ENCODE measurements at regions not wholly inside any gene's neighbourhood (a gene's known extent, or its start where the extent isn't known, plus 50 kb on each side); places are given as distances from the start of the nearest gene placed in this dataset.

DNA sequence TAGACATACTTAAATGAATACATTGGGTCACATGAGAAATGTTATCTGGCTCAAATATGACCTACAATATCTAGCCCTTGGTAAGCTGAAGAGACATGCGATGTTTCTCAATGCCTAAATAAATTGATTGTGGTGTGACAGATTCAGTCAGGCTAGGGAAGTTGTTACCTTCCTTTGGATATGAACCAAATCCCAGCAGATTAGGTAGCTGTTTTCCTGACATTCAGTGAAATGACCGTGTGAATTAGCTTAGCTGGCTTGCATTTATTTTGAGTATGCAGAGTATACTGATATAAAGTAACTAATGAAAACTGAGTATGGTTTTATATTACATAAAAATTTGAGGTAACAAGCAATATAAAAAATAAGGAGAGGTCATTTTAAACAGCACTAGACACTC, 288.2 kb downstream of the GJA1 start:
- FAIRE-seq (no peak), ATAC-seq (no peak), DNase-seq (ENCODE audit: low spot score) (no peak)
- H3K4me1 ChIP-seq (ENCODE audit: insufficient read depth, low read length), result no peaks in the 10 kb centered on the region
- intact Hi-C loops (cut with micrococcal nuclease; ENCODE audit: unreplicated experiment) (no loop called here), in situ Hi-C loops (cut with HindIII; ENCODE audit: extremely low pct_ligation_motif_present, low pct_unique_long_range_greater_than_20kb) (no loop called here)
- no TSS peak for BruUV-seq (replicated peaks)
- TF ChIP-seq, protein P1, sequence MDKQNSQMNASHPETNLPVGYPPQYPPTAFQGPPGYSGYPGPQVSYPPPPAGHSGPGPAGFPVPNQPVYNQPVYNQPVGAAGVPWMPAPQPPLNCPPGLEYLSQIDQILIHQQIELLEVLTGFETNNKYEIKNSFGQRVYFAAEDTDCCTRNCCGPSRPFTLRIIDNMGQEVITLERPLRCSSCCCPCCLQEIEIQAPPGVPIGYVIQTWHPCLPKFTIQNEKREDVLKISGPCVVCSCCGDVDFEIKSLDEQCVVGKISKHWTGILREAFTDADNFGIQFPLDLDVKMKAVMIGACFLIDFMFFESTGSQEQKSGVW (CRISPR knock-in tag; IDR thresholded peaks at IDR 0.05; ENCODE audit: borderline replicate concordance), result no peak
- no peak for TF ChIP-seq CBX1 (IDR thresholded peaks at IDR 0.05; ENCODE audit: low read depth)
- no peak for TF ChIP-seq GZF1 (CRISPR knock-in tag; IDR thresholded peaks at IDR 0.05)
- no peak for TF ChIP-seq FOXO1 (CRISPR knock-in tag; IDR thresholded peaks at IDR 0.05)
- no peak for TF ChIP-seq FLYWCH1 (CRISPR knock-in tag; IDR thresholded peaks at IDR 0.05)
- no peak for TF ChIP-seq MBNL3 (CRISPR knock-in tag; conservative IDR thresholded peaks at IDR 0.05)
- no peak overlapping the region for H3K4me2 ChIP-seq (ENCODE audit: low read depth, low read length)
- no peak overlapping the region for H3K9ac ChIP-seq (ENCODE audit: insufficient read depth, low read depth, low read length)
- POLR2A ChIA-PET, result no interaction called here
- no peaks in the 10 kb centered on the region for H3K36me3 ChIP-seq (replicated peaks in 1 of 2; ENCODE audit: control insufficient read depth in 1 of 2, insufficient read depth in 2 of 2, low read length in 2 of 2)
- H4K20me1 ChIP-seq (ENCODE audit: insufficient read depth, low read length), result no peaks in the 10 kb centered on the region
- H3K79me2 ChIP-seq (ENCODE audit: insufficient read depth, low read length), result no peaks in the 10 kb centered on the region
- H3K9me3 ChIP-seq (ENCODE audit: low read length), result no peaks in the 10 kb centered on the region
- H3K4me3 ChIP-seq (replicated peaks in 1 of 3; ENCODE audit: insufficient read depth in 1 of 3, low read depth in 2 of 3, low read length in 3 of 3), result no peak overlapping the region
- 1% methylated on average over 2 of the region's 2 CpGs for WGBS (ENCODE audit: low lambda C conversion rate)
- H3K27ac ChIP-seq (ENCODE audit: extremely low read length, insufficient read depth, low read length), result no peak overlapping the region
- no peak overlapping the region for H2AFZ ChIP-seq (ENCODE audit: low read length)
- H3K27me3 ChIP-seq (ENCODE audit: control insufficient read depth in 1 of 2, insufficient read depth in 2 of 2, low read length in 2 of 2), result no peaks in the 10 kb centered on the region
- CTCF ChIA-PET (ENCODE audit: low intra/inter-chr PET ratio, low total read pairs), result no interaction called here

DNA sequence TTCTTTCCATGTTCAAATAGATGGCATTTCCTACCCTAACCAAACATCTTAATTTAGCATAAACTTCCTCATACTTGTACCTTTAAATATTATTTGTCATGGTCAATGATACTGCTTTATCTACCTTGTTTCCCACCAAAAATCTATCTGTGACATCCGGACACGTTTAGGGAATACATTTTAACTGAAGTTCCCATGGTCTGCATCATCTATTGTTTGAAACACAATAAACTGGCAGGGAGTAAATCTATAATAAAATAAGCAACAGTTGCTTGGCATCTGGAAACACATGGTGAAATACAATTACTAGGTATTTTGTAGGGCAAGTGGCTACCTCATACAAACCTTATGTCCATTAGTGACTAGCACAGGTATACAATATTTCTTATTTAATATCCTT, 289.1 kb downstream of the GJA1 start:
- Histone ChIP-seq H3K9ac (ENCODE audit: insufficient read depth, low read depth, low read length) (no peak overlapping the region), H3K27ac (ENCODE audit: extremely low read length, insufficient read depth, low read length) (no peak overlapping the region), H3K36me3 (replicated peaks in 1 of 2; ENCODE audit: control insufficient read depth in 1 of 2, insufficient read depth in 2 of 2, low read length in 2 of 2) (no peaks in the 10 kb centered on the region), H3K4me2 (ENCODE audit: low read depth, low read length) (no peak overlapping the region), H3K4me1 (ENCODE audit: insufficient read depth, low read length) (no peaks in the 10 kb centered on the region), H3K27me3 (ENCODE audit: control insufficient read depth in 1 of 2, insufficient read depth in 2 of 2, low read length in 2 of 2) (no peaks in the 10 kb centered on the region), H4K20me1 (ENCODE audit: insufficient read depth, low read length) (no peaks in the 10 kb centered on the region), H3K9me3 (ENCODE audit: low read length) (no peaks in the 10 kb centered on the region), H3K4me3 (replicated peaks in 1 of 3; ENCODE audit: insufficient read depth in 1 of 3, low read depth in 2 of 3, low read length in 3 of 3) (no peak overlapping the region), H2AFZ (ENCODE audit: low read length) (no peak overlapping the region), H3K79me2 (ENCODE audit: insufficient read depth, low read length) (no peaks in the 10 kb centered on the region)
- CTCF ChIA-PET (ENCODE audit: low intra/inter-chr PET ratio, low total read pairs), result no interaction called here
- DNase-seq (ENCODE audit: low spot score), result no peak
- in situ Hi-C loops (cut with HindIII; ENCODE audit: extremely low pct_ligation_motif_present, low pct_unique_long_range_greater_than_20kb), result no loop called here
- intact Hi-C loops (cut with micrococcal nuclease; ENCODE audit: unreplicated experiment), result no loop called here
- FAIRE-seq, result no peak
- WGBS (ENCODE audit: low lambda C conversion rate), result 1% methylated on average over 2 of the region's 2 CpGs
- no TSS peak for BruUV-seq (replicated peaks)
- no peak for ATAC-seq
- POLR2A ChIA-PET, result no interaction called here
- no peak for TF ChIP-seq RXRB (CRISPR knock-in tag; IDR thresholded peaks at IDR 0.05; ENCODE audit: borderline replicate concordance)
- TF ChIP-seq, protein P2, sequence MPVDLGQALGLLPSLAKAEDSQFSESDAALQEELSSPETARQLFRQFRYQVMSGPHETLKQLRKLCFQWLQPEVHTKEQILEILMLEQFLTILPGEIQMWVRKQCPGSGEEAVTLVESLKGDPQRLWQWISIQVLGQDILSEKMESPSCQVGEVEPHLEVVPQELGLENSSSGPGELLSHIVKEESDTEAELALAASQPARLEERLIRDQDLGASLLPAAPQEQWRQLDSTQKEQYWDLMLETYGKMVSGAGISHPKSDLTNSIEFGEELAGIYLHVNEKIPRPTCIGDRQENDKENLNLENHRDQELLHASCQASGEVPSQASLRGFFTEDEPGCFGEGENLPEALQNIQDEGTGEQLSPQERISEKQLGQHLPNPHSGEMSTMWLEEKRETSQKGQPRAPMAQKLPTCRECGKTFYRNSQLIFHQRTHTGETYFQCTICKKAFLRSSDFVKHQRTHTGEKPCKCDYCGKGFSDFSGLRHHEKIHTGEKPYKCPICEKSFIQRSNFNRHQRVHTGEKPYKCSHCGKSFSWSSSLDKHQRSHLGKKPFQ (CRISPR knock-in tag; IDR thresholded peaks at IDR 0.05; ENCODE audit: insufficient replicate concordance), result no peak
- TF ChIP-seq, protein P3, sequence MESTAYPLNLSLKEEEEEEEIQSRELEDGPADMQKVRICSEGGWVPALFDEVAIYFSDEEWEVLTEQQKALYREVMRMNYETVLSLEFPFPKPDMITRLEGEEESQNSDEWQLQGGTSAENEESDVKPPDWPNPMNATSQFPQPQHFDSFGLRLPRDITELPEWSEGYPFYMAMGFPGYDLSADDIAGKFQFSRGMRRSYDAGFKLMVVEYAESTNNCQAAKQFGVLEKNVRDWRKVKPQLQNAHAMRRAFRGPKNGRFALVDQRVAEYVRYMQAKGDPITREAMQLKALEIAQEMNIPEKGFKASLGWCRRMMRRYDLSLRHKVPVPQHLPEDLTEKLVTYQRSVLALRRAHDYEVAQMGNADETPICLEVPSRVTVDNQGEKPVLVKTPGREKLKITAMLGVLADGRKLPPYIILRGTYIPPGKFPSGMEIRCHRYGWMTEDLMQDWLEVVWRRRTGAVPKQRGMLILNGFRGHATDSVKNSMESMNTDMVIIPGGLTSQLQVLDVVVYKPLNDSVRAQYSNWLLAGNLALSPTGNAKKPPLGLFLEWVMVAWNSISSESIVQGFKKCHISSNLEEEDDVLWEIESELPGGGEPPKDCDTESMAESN (CRISPR knock-in tag; conservative IDR thresholded peaks at IDR 0.05), result no peak
- TF ChIP-seq, protein P4, sequence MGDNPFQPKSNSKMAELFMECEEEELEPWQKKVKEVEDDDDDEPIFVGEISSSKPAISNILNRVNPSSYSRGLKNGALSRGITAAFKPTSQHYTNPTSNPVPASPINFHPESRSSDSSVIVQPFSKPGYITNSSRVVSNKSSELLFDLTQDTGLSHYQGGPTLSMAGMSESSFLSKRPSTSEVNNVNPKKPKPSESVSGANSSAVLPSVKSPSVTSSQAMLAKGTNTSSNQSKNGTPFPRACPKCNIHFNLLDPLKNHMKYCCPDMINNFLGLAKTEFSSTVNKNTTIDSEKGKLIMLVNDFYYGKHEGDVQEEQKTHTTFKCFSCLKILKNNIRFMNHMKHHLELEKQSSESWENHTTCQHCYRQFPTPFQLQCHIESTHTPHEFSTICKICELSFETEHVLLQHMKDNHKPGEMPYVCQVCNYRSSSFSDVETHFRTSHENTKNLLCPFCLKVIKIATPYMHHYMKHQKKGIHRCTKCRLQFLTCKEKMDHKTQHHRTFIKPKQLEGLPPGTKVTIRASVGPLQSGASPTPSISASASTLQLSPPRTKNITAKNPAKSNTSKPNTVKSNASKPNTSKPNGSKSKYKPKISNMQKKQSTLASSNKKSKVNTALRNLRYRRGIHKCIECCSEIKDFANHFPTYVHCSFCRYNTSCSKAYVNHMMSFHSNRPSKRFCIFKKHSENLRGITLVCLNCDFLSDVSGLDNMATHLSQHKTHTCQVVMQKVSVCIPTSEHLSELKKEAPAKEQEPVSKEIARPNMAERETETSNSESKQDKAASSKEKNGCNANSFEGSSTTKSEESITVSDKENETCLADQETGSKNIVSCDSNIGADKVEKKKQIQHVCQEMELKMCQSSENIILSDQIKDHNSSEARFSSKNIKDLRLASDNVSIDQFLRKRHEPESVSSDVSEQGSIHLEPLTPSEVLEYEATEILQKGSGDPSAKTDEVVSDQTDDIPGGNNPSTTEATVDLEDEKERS (CRISPR knock-in tag; IDR thresholded peaks at IDR 0.05), result no peak
